Mucosa of descending colon (tissue), 3 donors: ENCODE measurements at regions not wholly inside any gene's neighbourhood (a gene's known extent, or its start where the extent isn't known, plus 50 kb on each side); places are given as distances from the start of the nearest gene placed in this dataset.

Experiments used
- ATAC-seq: fragments of 200-7000 bp; cut with Tn5 transposase; one replicate; pipeline ENCODE4 v1.9.1; 2020; ENCODE audit warnings: mild to moderate bottlenecking, moderate library complexity
- DNase-seq, 3 donors: peaks; one replicate each; pipeline ENCODE4 v3.0.0-alpha.2; 2020
- H3K36me3 ChIP-seq: fragments of 200-600 bp; one replicate; pipeline ENCODE4 v1.8.0; 2021; ENCODE audit warnings: low read depth, mild to moderate bottlenecking
- H3K4me1 ChIP-seq: fragments of 200-600 bp; one replicate; pipeline ENCODE4 v1.8.0; 2021; ENCODE audit warnings: low read depth, mild to moderate bottlenecking
- H3K4me3 ChIP-seq: fragments of 200-600 bp; one replicate; pipeline ENCODE4 v1.8.0; 2021; ENCODE audit warnings: mild to moderate bottlenecking
- H3K9me3 ChIP-seq: fragments of 200-600 bp; one replicate; pipeline ENCODE4 v1.8.0; 2021; ENCODE audit warnings: mild to moderate bottlenecking
- CTCF ChIP-seq: fragments of 200-600 bp; IDR thresholded peaks from one replicate; pipeline ENCODE4 v1.8.0; 2022; ENCODE audit warnings: antibody characterized with exemption, mild to moderate bottlenecking
- intact Hi-C, 2 donors: fragments of 100-400 bp; cut with DNase I in 1 of 2; cut with micrococcal nuclease in 1 of 2; formaldehyde crosslinking; loops; one replicate each; pipeline versions ENCODE4 v1.11.0 to v1.11.1; 2022; cut with DNase I, micrococcal nuclease
- donor health status: DM: no; HTN: no; CAD: no; lungs with moderate emphysema.
- donor health status: DM: no; HTN: no; CAD: no.
- donor health status: DM: no; HTN: yes; CAD: no.

GRCh38 chr4:35975617-35976355 is 268.5 kb downstream of the ARAP2 start:
- ATAC-seq, result no peak
- no peak for DNase-seq
- no peaks in the 10 kb centered on the region for H3K36me3 ChIP-seq

GRCh38 chr4:35978551-35978950 is 265.8 kb downstream of the ARAP2 start:
- no peak for DNase-seq
- Histone ChIP-seq H3K4me3 (no peak overlapping the region), H3K4me1 (no peaks in the 10 kb centered on the region), H3K9me3 (no peaks in the 10 kb centered on the region), H3K36me3 (no peaks in the 10 kb centered on the region)
- no peak for ATAC-seq
- TF ChIP-seq CTCF, result no peak
- intact Hi-C loops, result no loop called here

More at GRCh38 chr4:35975617-35976355, 268.5 kb downstream of the ARAP2 start:
- H3K4me3 ChIP-seq, result no peak overlapping the region
- no peaks in the 10 kb centered on the region for H3K4me1 ChIP-seq
- intact Hi-C loops, result no loop called here
- no peaks in the 10 kb centered on the region for H3K9me3 ChIP-seq
- no peak for TF ChIP-seq CTCF

- no peak for TF ChIP-seq CTCF
- no peak for ATAC-seq
- no peak for DNase-seq
These were observed 262.0 kb downstream of the ARAP2 start for GRCh38 chr4:35982318-35982717.

GRCh38 chr4:35986537-35986936 is 257.8 kb downstream of the ARAP2 start:
- no peak for TF ChIP-seq CTCF
- DNase-seq (no peak), ATAC-seq (no peak)
- no peaks in the 10 kb centered on the region for H3K4me1 ChIP-seq
- H3K9me3 ChIP-seq, result no peaks in the 10 kb centered on the region
- H3K36me3 ChIP-seq, result no peaks in the 10 kb centered on the region
- no peak overlapping the region for H3K4me3 ChIP-seq
- intact Hi-C loops, result no loop called here

More at GRCh38 chr4:35982318-35982717, 262.0 kb downstream of the ARAP2 start:
- Histone ChIP-seq H3K9me3 (no peaks in the 10 kb centered on the region), H3K4me1 (no peaks in the 10 kb centered on the region), H3K4me3 (no peak overlapping the region), H3K36me3 (no peaks in the 10 kb centered on the region)
- intact Hi-C loops, result no loop called here

- Histone ChIP-seq H3K4me3 (no peak overlapping the region), H3K9me3 (no peaks in the 10 kb centered on the region), H3K36me3 (no peaks in the 10 kb centered on the region), H3K4me1 (no peaks in the 10 kb centered on the region)
- no peak for TF ChIP-seq CTCF
- intact Hi-C loops, result no loop called here
- no peak for ATAC-seq
- no peak for DNase-seq
These were observed 250.7 kb downstream of the ARAP2 start for GRCh38 chr4:35993606-35994005.
